ENCODE measurements at regions not wholly inside any gene's neighbourhood (a gene's known extent, or its start where the extent isn't known, plus 50 kb on each side); places are given as distances from the start of the nearest gene placed in this dataset.

DNA sequence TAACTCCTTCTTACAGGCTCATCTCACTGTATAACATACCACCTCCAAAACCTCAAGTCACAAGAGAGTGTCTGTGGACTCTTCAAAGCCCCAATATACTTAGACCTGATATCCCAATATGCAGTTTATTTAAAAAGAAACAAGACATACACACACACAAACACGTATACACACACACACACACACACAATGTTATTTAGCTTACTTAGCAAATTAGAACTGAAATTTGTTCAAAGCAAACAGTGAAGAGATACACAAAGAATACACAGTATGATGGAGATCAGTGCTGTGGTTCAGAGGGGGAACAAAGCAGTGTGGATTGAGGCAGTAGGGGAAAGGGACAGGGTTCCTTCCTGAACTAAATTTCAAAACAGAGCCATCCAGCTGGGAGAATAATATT is 807.2 kb downstream of the IPMK start:
- no peak overlapping the region for H3K4me3 ChIP-seq (replicated peaks in 1 of 3; ENCODE audit: insufficient read depth in 1 of 3, low read depth in 2 of 3, low read length in 3 of 3)
- FAIRE-seq, result no peak
- no TSS peak for BruUV-seq (replicated peaks)
- no peaks in the 10 kb centered on the region for H3K27me3 ChIP-seq (ENCODE audit: control insufficient read depth in 1 of 2, insufficient read depth in 2 of 2, low read length in 2 of 2)
- H3K9me3 ChIP-seq (ENCODE audit: low read length), result no peaks in the 10 kb centered on the region
- in situ Hi-C loops (cut with HindIII; ENCODE audit: extremely low pct_ligation_motif_present, low pct_unique_long_range_greater_than_20kb) (no loop called here), intact Hi-C loops (cut with micrococcal nuclease; ENCODE audit: unreplicated experiment) (no loop called here)
- no peak overlapping the region for H2AFZ ChIP-seq (ENCODE audit: low read length)
- WGBS (ENCODE audit: low lambda C conversion rate), result 0% methylated on average over 1 of the region's 1 CpG
- no peak overlapping the region for H3K9ac ChIP-seq (ENCODE audit: insufficient read depth, low read depth, low read length)
- H3K27ac ChIP-seq (ENCODE audit: extremely low read length, insufficient read depth, low read length), result no peak overlapping the region
- H3K4me2 ChIP-seq (ENCODE audit: low read depth, low read length), result no peak overlapping the region
- H3K36me3 ChIP-seq (replicated peaks in 1 of 2; ENCODE audit: control insufficient read depth in 1 of 2, insufficient read depth in 2 of 2, low read length in 2 of 2), result no peaks in the 10 kb centered on the region
- TF ChIP-seq MAFK (conservative IDR thresholded peaks at IDR 0.05 in 1 of 2, IDR thresholded peaks at IDR 0.05 in 1 of 2; ENCODE audit: low read length in 2 of 2), result peak; percentile 65 to 71
- TF ChIP-seq, protein P1, sequence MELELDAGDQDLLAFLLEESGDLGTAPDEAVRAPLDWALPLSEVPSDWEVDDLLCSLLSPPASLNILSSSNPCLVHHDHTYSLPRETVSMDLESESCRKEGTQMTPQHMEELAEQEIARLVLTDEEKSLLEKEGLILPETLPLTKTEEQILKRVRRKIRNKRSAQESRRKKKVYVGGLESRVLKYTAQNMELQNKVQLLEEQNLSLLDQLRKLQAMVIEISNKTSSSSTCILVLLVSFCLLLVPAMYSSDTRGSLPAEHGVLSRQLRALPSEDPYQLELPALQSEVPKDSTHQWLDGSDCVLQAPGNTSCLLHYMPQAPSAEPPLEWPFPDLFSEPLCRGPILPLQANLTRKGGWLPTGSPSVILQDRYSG (CRISPR knock-in tag; IDR thresholded peaks at IDR 0.05), result no peak
- TF ChIP-seq EED (CRISPR knock-in tag; IDR thresholded peaks at IDR 0.05), result no peak
- TF ChIP-seq EP300 (IDR thresholded peaks at IDR 0.05; ENCODE audit: low read depth in 2 of 2, low read length in 2 of 2), result no peak
- no peak for TF ChIP-seq EP300 (CRISPR knock-in tag; IDR thresholded peaks at IDR 0.05; ENCODE audit: borderline replicate concordance)
- TF ChIP-seq AHR (CRISPR knock-in tag; IDR thresholded peaks at IDR 0.05), result no peak
- peak; percentile 46 for TF ChIP-seq MAFF (IDR thresholded peaks at IDR 0.05; ENCODE audit: low read depth, low read length)
- H3K79me2 ChIP-seq (ENCODE audit: insufficient read depth, low read length), result no peaks in the 10 kb centered on the region
- no peaks in the 10 kb centered on the region for H4K20me1 ChIP-seq (ENCODE audit: insufficient read depth, low read length)
- H3K4me1 ChIP-seq (ENCODE audit: insufficient read depth, low read length), result no peaks in the 10 kb centered on the region
- ChIA-PET CTCF (ENCODE audit: low intra/inter-chr PET ratio, low total read pairs) (no interaction called here), POLR2A (no interaction called here)
- DNase-seq (ENCODE audit: low spot score), result no peak
- no peak for ATAC-seq

DNA sequence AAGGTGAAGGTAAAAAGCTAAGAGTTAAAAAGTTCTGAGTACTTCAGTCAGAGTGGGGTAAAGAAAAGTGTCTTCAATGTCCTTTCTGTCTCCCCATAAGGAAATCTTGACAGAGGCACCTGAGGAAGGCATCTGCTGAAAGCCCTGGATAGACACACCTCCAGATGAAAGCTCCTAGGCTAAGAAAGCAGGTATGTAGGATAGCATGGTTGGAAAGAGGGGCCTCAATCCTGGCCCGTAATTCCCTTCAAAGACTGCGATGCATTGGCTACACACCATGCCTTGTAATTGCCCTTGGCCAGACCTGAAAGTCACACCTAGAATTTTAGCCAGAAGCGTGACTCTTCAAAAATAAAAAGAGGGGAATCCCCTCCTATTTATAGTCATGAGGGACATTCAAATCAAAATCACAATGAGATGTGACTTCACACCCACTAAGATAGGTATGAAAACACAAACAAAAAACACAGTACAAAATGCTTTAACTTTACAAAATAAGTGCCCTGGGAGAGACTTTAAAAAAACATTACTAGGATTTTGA is 809.7 kb downstream of the IPMK start:
- Histone ChIP-seq H3K79me2 (ENCODE audit: insufficient read depth, low read length) (no peaks in the 10 kb centered on the region), H3K9me3 (ENCODE audit: low read length) (no peaks in the 10 kb centered on the region), H3K4me3 (replicated peaks in 1 of 3; ENCODE audit: insufficient read depth in 1 of 3, low read depth in 2 of 3, low read length in 3 of 3) (no peak overlapping the region), H2AFZ (ENCODE audit: low read length) (no peak overlapping the region), H3K4me1 (ENCODE audit: insufficient read depth, low read length) (no peaks in the 10 kb centered on the region), H3K36me3 (replicated peaks in 1 of 2; ENCODE audit: control insufficient read depth in 1 of 2, insufficient read depth in 2 of 2, low read length in 2 of 2) (no peaks in the 10 kb centered on the region), H3K27ac (ENCODE audit: extremely low read length, insufficient read depth, low read length) (no peak overlapping the region), H3K4me2 (ENCODE audit: low read depth, low read length) (no peak overlapping the region), H4K20me1 (ENCODE audit: insufficient read depth, low read length) (no peaks in the 10 kb centered on the region), H3K9ac (ENCODE audit: insufficient read depth, low read depth, low read length) (no peak overlapping the region), H3K27me3 (ENCODE audit: control insufficient read depth in 1 of 2, insufficient read depth in 2 of 2, low read length in 2 of 2) (no peaks in the 10 kb centered on the region)
- CTCF ChIA-PET (ENCODE audit: low intra/inter-chr PET ratio, low total read pairs), result no interaction called here
- POLR2A ChIA-PET, result no interaction called here
- ATAC-seq (no peak), FAIRE-seq (no peak), DNase-seq (ENCODE audit: low spot score) (no peak)
- in situ Hi-C loops (cut with HindIII; ENCODE audit: extremely low pct_ligation_motif_present, low pct_unique_long_range_greater_than_20kb), result no loop called here
- intact Hi-C loops (cut with micrococcal nuclease; ENCODE audit: unreplicated experiment), result no loop called here
- BruUV-seq (replicated peaks), result no TSS peak
- WGBS (ENCODE audit: low lambda C conversion rate), result 2% methylated on average over 3 of the region's 3 CpGs
- TF ChIP-seq MTA3 (CRISPR knock-in tag; IDR thresholded peaks at IDR 0.05) (no peak), U2AF2 (IDR thresholded peaks at IDR 0.05; ENCODE audit: low read depth, low read length) (no peak), DNMT1 (CRISPR knock-in tag; IDR thresholded peaks at IDR 0.05) (no peak), SAFB2 (CRISPR knock-in tag; IDR thresholded peaks at IDR 0.05; ENCODE audit: borderline replicate concordance, low read depth) (no peak), ZFP82 (CRISPR knock-in tag; IDR thresholded peaks at IDR 0.05; ENCODE audit: borderline replicate concordance) (no peak), CTCF (CRISPR knock-in tag; IDR thresholded peaks at IDR 0.05) (no peak), ZNF280D (CRISPR knock-in tag; IDR thresholded peaks at IDR 0.05) (no peak)

Data from HepG2 (cell line).